ENCODE measurements at regions not wholly inside any gene's neighbourhood (a gene's known extent, or its start where the extent isn't known, plus 50 kb on each side); places are given as distances from the start of the nearest gene placed in this dataset.

DNA sequence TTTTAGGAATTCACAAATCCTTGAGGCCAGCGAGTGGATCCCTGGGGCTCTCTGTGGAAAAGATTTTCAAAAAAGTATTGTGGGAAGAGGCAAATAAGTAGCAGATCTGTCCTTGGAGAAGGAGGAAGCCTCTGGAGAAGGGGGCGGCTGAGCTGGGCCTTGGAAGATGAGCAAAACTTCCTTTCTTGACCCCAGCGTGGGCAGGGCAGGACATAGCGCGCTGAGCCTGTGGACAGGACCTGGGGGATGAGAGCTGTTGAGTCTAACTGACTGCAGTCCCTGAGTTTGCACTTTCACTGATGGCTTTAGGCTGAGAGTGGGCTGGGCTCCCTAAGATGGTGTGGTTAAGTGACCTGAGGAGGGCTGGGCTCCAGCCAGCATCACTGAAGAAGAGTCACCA lies 170.2 kb upstream of the GALNT2 start:
- TF ChIP-seq, protein P1, sequence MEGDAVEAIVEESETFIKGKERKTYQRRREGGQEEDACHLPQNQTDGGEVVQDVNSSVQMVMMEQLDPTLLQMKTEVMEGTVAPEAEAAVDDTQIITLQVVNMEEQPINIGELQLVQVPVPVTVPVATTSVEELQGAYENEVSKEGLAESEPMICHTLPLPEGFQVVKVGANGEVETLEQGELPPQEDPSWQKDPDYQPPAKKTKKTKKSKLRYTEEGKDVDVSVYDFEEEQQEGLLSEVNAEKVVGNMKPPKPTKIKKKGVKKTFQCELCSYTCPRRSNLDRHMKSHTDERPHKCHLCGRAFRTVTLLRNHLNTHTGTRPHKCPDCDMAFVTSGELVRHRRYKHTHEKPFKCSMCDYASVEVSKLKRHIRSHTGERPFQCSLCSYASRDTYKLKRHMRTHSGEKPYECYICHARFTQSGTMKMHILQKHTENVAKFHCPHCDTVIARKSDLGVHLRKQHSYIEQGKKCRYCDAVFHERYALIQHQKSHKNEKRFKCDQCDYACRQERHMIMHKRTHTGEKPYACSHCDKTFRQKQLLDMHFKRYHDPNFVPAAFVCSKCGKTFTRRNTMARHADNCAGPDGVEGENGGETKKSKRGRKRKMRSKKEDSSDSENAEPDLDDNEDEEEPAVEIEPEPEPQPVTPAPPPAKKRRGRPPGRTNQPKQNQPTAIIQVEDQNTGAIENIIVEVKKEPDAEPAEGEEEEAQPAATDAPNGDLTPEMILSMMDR (IDR thresholded peaks at IDR 0.05): no peak
- no peak for TF ChIP-seq POLR2A (IDR thresholded peaks at IDR 0.05)
- TF ChIP-seq POLR2AphosphoS5 (IDR thresholded peaks at IDR 0.05): no peak
